Ishikawa (cell line): ENCODE measurements at regions not wholly inside any gene's neighbourhood (a gene's known extent, or its start where the extent isn't known, plus 50 kb on each side); places are given as distances from the start of the nearest gene placed in this dataset.

Source experiments
- YY1 ChIP-seq: IDR thresholded peaks from 2 replicates; pipeline ENCODE4 v1.6.1; 2012; ENCODE audit warnings: low read depth
- TF ChIP-seq, protein P1 (sequence below): IDR thresholded peaks from 2 replicates; pipeline ENCODE4 v1.6.1; 2012
- TF ChIP-seq, protein P2 (sequence below): IDR thresholded peaks from 2 replicates; pipeline ENCODE4 v1.6.1; 2012; ENCODE audit warnings: low read depth, mild to moderate bottlenecking

- no peak for TF ChIP-seq YY1
- TF ChIP-seq, protein P1, sequence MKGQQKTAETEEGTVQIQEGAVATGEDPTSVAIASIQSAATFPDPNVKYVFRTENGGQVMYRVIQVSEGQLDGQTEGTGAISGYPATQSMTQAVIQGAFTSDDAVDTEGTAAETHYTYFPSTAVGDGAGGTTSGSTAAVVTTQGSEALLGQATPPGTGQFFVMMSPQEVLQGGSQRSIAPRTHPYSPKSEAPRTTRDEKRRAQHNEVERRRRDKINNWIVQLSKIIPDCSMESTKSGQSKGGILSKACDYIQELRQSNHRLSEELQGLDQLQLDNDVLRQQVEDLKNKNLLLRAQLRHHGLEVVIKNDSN = no peak
- TF ChIP-seq, protein P2, sequence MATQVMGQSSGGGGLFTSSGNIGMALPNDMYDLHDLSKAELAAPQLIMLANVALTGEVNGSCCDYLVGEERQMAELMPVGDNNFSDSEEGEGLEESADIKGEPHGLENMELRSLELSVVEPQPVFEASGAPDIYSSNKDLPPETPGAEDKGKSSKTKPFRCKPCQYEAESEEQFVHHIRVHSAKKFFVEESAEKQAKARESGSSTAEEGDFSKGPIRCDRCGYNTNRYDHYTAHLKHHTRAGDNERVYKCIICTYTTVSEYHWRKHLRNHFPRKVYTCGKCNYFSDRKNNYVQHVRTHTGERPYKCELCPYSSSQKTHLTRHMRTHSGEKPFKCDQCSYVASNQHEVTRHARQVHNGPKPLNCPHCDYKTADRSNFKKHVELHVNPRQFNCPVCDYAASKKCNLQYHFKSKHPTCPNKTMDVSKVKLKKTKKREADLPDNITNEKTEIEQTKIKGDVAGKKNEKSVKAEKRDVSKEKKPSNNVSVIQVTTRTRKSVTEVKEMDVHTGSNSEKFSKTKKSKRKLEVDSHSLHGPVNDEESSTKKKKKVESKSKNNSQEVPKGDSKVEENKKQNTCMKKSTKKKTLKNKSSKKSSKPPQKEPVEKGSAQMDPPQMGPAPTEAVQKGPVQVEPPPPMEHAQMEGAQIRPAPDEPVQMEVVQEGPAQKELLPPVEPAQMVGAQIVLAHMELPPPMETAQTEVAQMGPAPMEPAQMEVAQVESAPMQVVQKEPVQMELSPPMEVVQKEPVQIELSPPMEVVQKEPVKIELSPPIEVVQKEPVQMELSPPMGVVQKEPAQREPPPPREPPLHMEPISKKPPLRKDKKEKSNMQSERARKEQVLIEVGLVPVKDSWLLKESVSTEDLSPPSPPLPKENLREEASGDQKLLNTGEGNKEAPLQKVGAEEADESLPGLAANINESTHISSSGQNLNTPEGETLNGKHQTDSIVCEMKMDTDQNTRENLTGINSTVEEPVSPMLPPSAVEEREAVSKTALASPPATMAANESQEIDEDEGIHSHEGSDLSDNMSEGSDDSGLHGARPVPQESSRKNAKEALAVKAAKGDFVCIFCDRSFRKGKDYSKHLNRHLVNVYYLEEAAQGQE = no peak
Observed at GRCh38 chr13:60790620-60791019, 393.6 kb downstream of the TDRD3 start.
